K562 (cell line): ENCODE measurements at regions not wholly inside any gene's neighbourhood (a gene's known extent, or its start where the extent isn't known, plus 50 kb on each side); places are given as distances from the start of the nearest gene placed in this dataset.

Experiments used
- ATAC-seq: fragments of 200-7000 bp; cut with Tn5 transposase; 3 replicates; pipeline ENCODE4 v1.9.1; 2020; ENCODE audit warnings: moderate library complexity
- BruUV-seq: library from RNA; stranded (reverse); fragments of 400-500 nt; replicated peaks from 2 replicates; lab custom pipeline; 2021; lab: Mats Ljungman, UMichigan
- CTCF ChIA-PET: fragments of 300-600 bp; formaldehyde crosslinking; extraction: SDS; loops from one replicate; lab custom pipeline; 2021; ENCODE audit warnings: low intra/inter-chr PET ratio; lab: Yijun Ruan, JAX
- POLR2A ChIA-PET: fragments of 300-600, 350-650 bp; sonication (Branson Sonifier 250); formaldehyde crosslinking; extraction: SDS; loops from one replicate; lab custom pipeline; 2021; ENCODE audit warnings: antibody characterized with exemption, inconsistent platforms; lab: Yijun Ruan, JAX
- DNase-seq, 4 experiments: peaks; one replicate each; pipeline versions ENCODE4 v3.0.0 to v3.0.0-alpha.2; 2011 to 2018; ENCODE audit warnings: low spot score in 3 of 4, mixed read lengths in 3 of 4; ENCODE audit errors: extremely low read depth in 1 of 4
- FAIRE-seq: peaks from 2 replicates; lab custom pipeline; 2011; peaks lifted over from hg19 to GRCh38; lab: Jason Lieb, UNC
- H2AFZ ChIP-seq: 2 replicates; pipeline ENCODE4 v1.6.0; 2011; ENCODE audit warnings: low read depth, low read length, control low read depth, inconsistent platforms
- H3K27ac ChIP-seq: fragments of 200-600 bp; 3 replicates; pipeline ENCODE4 v1.8.0; 2011; ENCODE audit warnings: low read depth, mild to moderate bottlenecking, control low read depth, inconsistent platforms, low read length, moderate library complexity, mixed read lengths; ENCODE audit errors: extremely low read depth
- H3K27me3 ChIP-seq, 2 experiments: fragments of 300-600 bp in 1 of 2; 2 replicates in 1 of 2; 3 replicates in 1 of 2; pipeline versions ENCODE4 v1.6.0 to v1.8.0; 2011; ENCODE audit warnings: inconsistent platforms in 2 of 2, low read length in 2 of 2, mild to moderate bottlenecking in 1 of 2, mixed read lengths in 1 of 2, moderate library complexity in 1 of 2; ENCODE audit not compliant: control insufficient read depth in 2 of 2, insufficient read depth in 2 of 2
- H3K36me3 ChIP-seq: fragments of 300-600 bp; 3 replicates; pipeline ENCODE4 v1.8.0; 2011; ENCODE audit warnings: mild to moderate bottlenecking, low read length, inconsistent platforms; ENCODE audit not compliant: control insufficient read depth, insufficient read depth
- H3K4me1 ChIP-seq, 2 experiments: fragments of 200-600 bp in 1 of 2; replicated peaks in 1 of 2; 2 replicates in 1 of 2; 3 replicates in 1 of 2; pipeline versions ENCODE4 v1.5.1 to v1.8.0; 2011; ENCODE audit warnings: inconsistent platforms in 2 of 2, low read length in 2 of 2, mild to moderate bottlenecking in 1 of 2, mixed read lengths in 1 of 2, moderate library complexity in 1 of 2; ENCODE audit not compliant: control insufficient read depth in 2 of 2, insufficient read depth in 2 of 2
- H3K4me2 ChIP-seq: 2 replicates; pipeline ENCODE4 v1.6.1; 2011; ENCODE audit warnings: low read length, control low read depth, inconsistent platforms, mixed read lengths; ENCODE audit not compliant: insufficient read depth
- H3K4me3 ChIP-seq: fragments of 200-600 bp; sonication (generic), shearing (Covaris generic); 2 replicates; pipeline ENCODE4 v1.5.1; 2016; ENCODE audit warnings: control low read depth, inconsistent platforms
- H3K79me2 ChIP-seq: fragments of 200-600 bp; 3 replicates; pipeline ENCODE4 v1.8.0; 2011; ENCODE audit warnings: low read length, inconsistent platforms; ENCODE audit not compliant: control insufficient read depth, insufficient read depth
- H3K9ac ChIP-seq, 2 experiments: 2 replicates each; pipeline versions ENCODE4 v1.6.0 to v1.6.1; 2011; ENCODE audit warnings: low read depth in 2 of 2, low read length in 2 of 2, control low read depth in 1 of 2, inconsistent platforms in 1 of 2, mild to moderate bottlenecking in 1 of 2, mixed read lengths in 1 of 2; ENCODE audit not compliant: insufficient read depth in 1 of 2
- H3K9me1 ChIP-seq: one replicate; pipeline ENCODE4 v1.6.0; 2011; ENCODE audit warnings: inconsistent platforms, mild to moderate bottlenecking, low read length, moderate library complexity; ENCODE audit not compliant: control insufficient read depth, insufficient read depth
- H3K9me3 ChIP-seq: replicated peaks from 2 replicates; pipeline ENCODE4 v1.5.1; 2011; ENCODE audit warnings: low read depth, low read length, inconsistent platforms; ENCODE audit not compliant: control insufficient read depth, insufficient read depth
- H4K20me1 ChIP-seq: replicated peaks from 2 replicates; pipeline ENCODE4 v1.6.1; 2011; ENCODE audit warnings: low read length, inconsistent platforms, mixed read lengths; ENCODE audit not compliant: control insufficient read depth, insufficient read depth
- CCAR2 ChIP-seq: fragments of 200-400 bp; formaldehyde crosslinking; IDR thresholded peaks from 2 replicates; pipeline ENCODE4 v1.6.1; 2017; ENCODE audit warnings: mild to moderate bottlenecking, low read depth, low read length
- EWSR1 ChIP-seq: fragments of 450-650 bp; IDR thresholded peaks from 2 replicates; pipeline ENCODE4 v1.6.1; 2018; ENCODE audit warnings: borderline replicate concordance, mild to moderate bottlenecking, low read depth, moderate library complexity; ENCODE audit not compliant: partially characterized antibody
- HEY1 ChIP-seq: fragments of 250-450 bp; sonication (Bioruptor Pico); IDR thresholded peaks from 2 replicates; pipeline ENCODE4 v1.5.0; 2020; ENCODE audit warnings: mild to moderate bottlenecking, moderate library complexity, borderline replicate concordance
- HIVEP1 ChIP-seq: fragments of 250-450 bp; sonication (Bioruptor Pico); IDR thresholded peaks from 2 replicates; pipeline ENCODE4 v1.4.0; 2020; ENCODE audit warnings: mild to moderate bottlenecking
- KLF13 ChIP-seq: fragments of 450-650 bp; IDR thresholded peaks from 2 replicates; pipeline ENCODE4 v1.6.1; 2016; ENCODE audit warnings: missing genetic modification characterization, low read depth, mild to moderate bottlenecking, missing compliant biosample characterization, moderate library complexity, borderline replicate concordance
- RBM34 ChIP-seq: fragments of 200-400 bp; formaldehyde crosslinking; IDR thresholded peaks from 2 replicates; pipeline ENCODE4 v1.6.1; 2018; ENCODE audit warnings: low read length, borderline replicate concordance; ENCODE audit not compliant: insufficient read depth
- SMAD2 ChIP-seq: fragments of 150-350 bp; IDR thresholded peaks from 2 replicates; pipeline ENCODE4 v1.6.1; 2014; ENCODE audit warnings: low read depth, mild to moderate bottlenecking, low read length
- SMARCA4 ChIP-seq: fragments of 450-650 bp; IDR thresholded peaks from 2 replicates; pipeline ENCODE4 v1.6.1; 2016
- SRSF7 ChIP-seq: fragments of 200-400 bp; formaldehyde crosslinking; optimal IDR thresholded peaks from 2 replicates; pipeline ENCODE3; 2017; ENCODE audit warnings: mild to moderate bottlenecking, low read depth, low read length
- STAT5B ChIP-seq: fragments of 250-450 bp; sonication (Bioruptor Pico); IDR thresholded peaks from 2 replicates; pipeline ENCODE4 v1.8.0; 2021; ENCODE audit warnings: mild to moderate bottlenecking, inconsistent platforms
- TCF7 ChIP-seq: sonication (generic); IDR thresholded peaks from 2 replicates; pipeline ENCODE4 v1.6.1; 2016; ENCODE audit warnings: antibody characterized with exemption, borderline replicate concordance
- TEAD4 ChIP-seq, 2 experiments: sonication (generic) in 1 of 2; formaldehyde crosslinking in 1 of 2; IDR thresholded peaks; 2 replicates each; pipeline versions ENCODE4 v1.6.1 to v1.8.0; 2012 to 2022; ENCODE audit warnings: borderline replicate concordance in 1 of 2, inconsistent platforms in 1 of 2, low read length in 1 of 2, mild to moderate bottlenecking in 1 of 2, missing genetic modification reagents in 1 of 2
- ZBTB9 ChIP-seq: fragments of 450-650 bp; formaldehyde crosslinking; IDR thresholded peaks from 2 replicates; pipeline ENCODE4 v1.4.0; 2020; ENCODE audit warnings: mild to moderate bottlenecking, moderate library complexity
- ZNF311 ChIP-seq: fragments of 250-450 bp; sonication (Bioruptor Pico); IDR thresholded peaks from 2 replicates; pipeline ENCODE4 v1.4.0; 2020; ENCODE audit warnings: mild to moderate bottlenecking, moderate library complexity
- ZNF445 ChIP-seq: fragments of 250-450 bp; sonication (Bioruptor Pico); IDR thresholded peaks from 2 replicates; pipeline ENCODE4 v1.4.0; 2020; ENCODE audit warnings: low read depth, mild to moderate bottlenecking, moderate library complexity
- ZNF561 ChIP-seq: fragments of 450-650 bp; formaldehyde crosslinking; conservative IDR thresholded peaks from 2 replicates; pipeline ENCODE4 v1.4.0; 2020; ENCODE audit warnings: mild to moderate bottlenecking, moderate library complexity
- ZNF707 ChIP-seq: fragments of 250-450 bp; sonication (Bioruptor Pico); conservative IDR thresholded peaks from 2 replicates; pipeline ENCODE4 v1.8.0; 2022; ENCODE audit warnings: inconsistent platforms, mild to moderate bottlenecking, moderate library complexity
- WGBS: fragments of 100-300 bp; shearing (Covaris generic); methylation state at CpG from one replicate; pipeline ENCODE4 v1.1.6; 2016; ENCODE audit warnings: low coverage, mixed read lengths; ENCODE audit not compliant: insufficient coverage; ENCODE audit errors: missing lambda C conversion rate; 5-methylcytosine and 5-hydroxymethylcytosine counted together
- in situ Hi-C: fragments of 300-500 bp; cut with MboI; formaldehyde crosslinking; loops from 4 replicates; pipeline ENCODE4 v1.15.0; 2018; ENCODE audit warnings: inconsistent platforms, mixed read lengths
- intact Hi-C: fragments of 100-400 bp; cut with micrococcal nuclease; formaldehyde crosslinking; loops from 2 replicates; pipeline ENCODE4 v1.14.2; 2022

GRCh38 chr13:111967572-111968201 is 99.3 kb upstream of the SOX1 start:
- Histone ChIP-seq H3K36me3 (no peaks in the 10 kb centered on the region), H4K20me1 (no peaks in the 10 kb centered on the region), H3K9me3 (no peaks in the 10 kb centered on the region), H3K9me1 (no peaks in the 10 kb centered on the region), H3K4me1 (no peaks in the 10 kb centered on the region), H3K4me3 (no peak overlapping the region), H3K9ac (no peak overlapping the region), H2AFZ (no peak overlapping the region), H3K27ac (no peak overlapping the region), H3K27me3 (peaks cover 0 to 36% of the 10 kb centered on the region in 2 experiments; a peak in 2 of 5 replicates), H3K4me2 (no peak overlapping the region), H3K79me2 (no peaks in the 10 kb centered on the region)
- no peak for ATAC-seq
- FAIRE-seq = peak; percentile 15
- WGBS = 0% methylated on average over 6 of the region's 8 CpGs
- in situ Hi-C loops (no loop called here), intact Hi-C loops (no loop called here)
- no TSS peak for BruUV-seq
- ChIA-PET CTCF (no interaction called here), POLR2A (interaction anchor here (0.7 kb wide), 1 partner anchor 766 kb away, joined by 4 read pairs; no protein-coding TSS in a partner anchor)
- DNase-seq = no peak
- TF ChIP-seq ZNF561 (CRISPR knock-in tag) = no peak
- no peak for TF ChIP-seq SRSF7
- no peak for TF ChIP-seq ZNF445 (CRISPR knock-in tag)
- no peak for TF ChIP-seq STAT5B (CRISPR knock-in tag)
- no peak for TF ChIP-seq KLF13 (tag)
- TF ChIP-seq ZBTB9 (CRISPR knock-in tag) = no peak
- TF ChIP-seq CCAR2 = no peak
- TF ChIP-seq RBM34 = no peak
- no peak for TF ChIP-seq HIVEP1 (CRISPR knock-in tag)
- TF ChIP-seq HEY1 = no peak
- TF ChIP-seq TCF7 = no peak
- TF ChIP-seq SMARCA4 = no peak
- no peak for TF ChIP-seq SMAD2
- no peak for TF ChIP-seq EWSR1
- TF ChIP-seq ZNF311 = no peak
- TF ChIP-seq ZNF707 (CRISPR knock-in tag) = no peak
- TF ChIP-seq TEAD4 (IDR thresholded peaks at IDR 0.05; ENCODE audit: low read length) = no peak
- TF ChIP-seq TEAD4 (CRISPR knock-in tag; IDR thresholded peaks at IDR 0.05; ENCODE audit: borderline replicate concordance) = no peak
